GM19035 (cell line): ENCODE measurements at regions not wholly inside any gene's neighbourhood (a gene's known extent, or its start where the extent isn't known, plus 50 kb on each side); places are given as distances from the start of the nearest gene placed in this dataset.
"Not testable (repeated sequence)": the region's sequence is repeated elsewhere in the genome, so short reads cannot be mapped to it uniquely, and the experiment has no call there.

Source experiments
- ATAC-seq: cut with Tn5 transposase; IDR thresholded peaks from one replicate; pipeline ENCODE4 v1.9.1; 2021; ENCODE audit not compliant: unreplicated experiment

GRCh38 chr12:127162307-127162706, 1104.7 kb upstream of the TMEM132C start:
- ATAC-seq: no peak

- ATAC-seq: no peak
Measured at GRCh38 chr12:127162902-127163301, 1104.1 kb upstream of the TMEM132C start.

GRCh38 chr12:127165567-127166392, 1101.2 kb upstream of the TMEM132C start:
- ATAC-seq: no peak

- no peak for ATAC-seq
Measured at GRCh38 chr12:127169321-127170181, 1097.4 kb upstream of the TMEM132C start.

GRCh38 chr12:127170226-127171180, 1096.5 kb upstream of the TMEM132C start:
- ATAC-seq: no peak

GRCh38 chr12:127172861-127173260, 1094.1 kb upstream of the TMEM132C start:
- ATAC-seq: no peak

- not testable (repeated sequence) for ATAC-seq
Measured at GRCh38 chr12:127173971-127174370, 1093.0 kb upstream of the TMEM132C start.

- ATAC-seq: no peak
Measured at GRCh38 chr12:127174881-127175280, 1092.1 kb upstream of the TMEM132C start.

- ATAC-seq: no peak
Measured at GRCh38 chr12:127175361-127175760, 1091.6 kb upstream of the TMEM132C start.

GRCh38 chr12:127176804-127177203, 1090.2 kb upstream of the TMEM132C start:
- ATAC-seq: no peak

- no peak for ATAC-seq
Measured at GRCh38 chr12:127178052-127178451, 1088.9 kb upstream of the TMEM132C start.

GRCh38 chr12:127178463-127178862, 1088.5 kb upstream of the TMEM132C start:
- ATAC-seq: no peak

- ATAC-seq: no peak
Measured at GRCh38 chr12:127179176-127179575, 1087.8 kb upstream of the TMEM132C start.

GRCh38 chr12:127182018-127182417, 1085.0 kb upstream of the TMEM132C start:
- ATAC-seq: no peak

- ATAC-seq: no peak
Measured at GRCh38 chr12:127189992-127190391, 1077.0 kb upstream of the TMEM132C start.

- no peak for ATAC-seq
Measured at GRCh38 chr12:127191129-127191528, 1075.8 kb upstream of the TMEM132C start.

- ATAC-seq: no peak
Measured at GRCh38 chr12:127192391-127192790, 1074.6 kb upstream of the TMEM132C start.

- no peak for ATAC-seq
Measured at GRCh38 chr12:127193341-127193740, 1073.6 kb upstream of the TMEM132C start.

GRCh38 chr12:127194176-127194575, 1072.8 kb upstream of the TMEM132C start:
- no peak for ATAC-seq

GRCh38 chr12:127205781-127206555, 1061.0 kb upstream of the TMEM132C start:
- no peak for ATAC-seq
